ENCODE measurements at regions not wholly inside any gene's neighbourhood (a gene's known extent, or its start where the extent isn't known, plus 50 kb on each side); places are given as distances from the start of the nearest gene placed in this dataset.
"Not testable (repeated sequence)": the region's sequence is repeated elsewhere in the genome, so short reads cannot be mapped to it uniquely, and the experiment has no call there.

DNA sequence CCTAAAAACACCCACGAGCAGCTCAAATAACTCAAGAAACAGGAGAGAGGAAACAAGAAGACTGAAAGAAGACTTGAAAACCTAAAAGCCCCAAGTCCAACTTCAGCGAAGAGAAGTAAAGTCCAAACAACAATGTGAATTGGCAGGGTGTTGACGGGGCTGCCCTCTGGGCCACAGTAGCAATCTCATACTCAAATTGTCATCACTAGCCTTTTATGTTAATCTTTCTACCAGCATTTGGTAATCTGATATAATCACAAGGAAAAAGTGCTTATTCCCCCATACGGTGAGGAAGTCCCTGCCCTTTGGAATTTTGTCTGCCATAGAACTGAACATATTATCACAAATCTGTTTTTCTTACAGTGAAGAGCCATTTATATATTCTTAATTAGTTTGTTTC, 51.5 kb upstream of the IFNE start:
- no peak for DNase-seq

DNA sequence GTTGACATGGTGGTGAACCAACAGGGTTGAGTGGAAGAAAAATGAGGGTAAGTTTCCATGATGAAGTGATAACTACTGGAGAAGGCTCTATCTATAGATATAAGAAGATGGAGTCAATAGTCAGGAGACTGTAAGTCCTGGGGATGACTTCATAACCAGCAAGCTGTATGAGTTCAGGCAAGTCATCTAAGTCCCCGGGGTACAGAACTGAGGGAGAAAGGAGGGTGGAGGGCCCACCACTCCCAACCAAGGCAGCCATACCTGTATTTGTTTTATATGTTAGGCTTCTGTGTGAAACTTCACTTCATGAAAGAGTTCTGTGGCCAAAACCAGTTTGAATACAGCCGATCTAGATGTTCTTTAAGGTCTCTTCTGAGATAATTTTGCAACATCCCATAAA, 53.3 kb upstream of the IFNE start:
- DNase-seq, result no peak

DNA sequence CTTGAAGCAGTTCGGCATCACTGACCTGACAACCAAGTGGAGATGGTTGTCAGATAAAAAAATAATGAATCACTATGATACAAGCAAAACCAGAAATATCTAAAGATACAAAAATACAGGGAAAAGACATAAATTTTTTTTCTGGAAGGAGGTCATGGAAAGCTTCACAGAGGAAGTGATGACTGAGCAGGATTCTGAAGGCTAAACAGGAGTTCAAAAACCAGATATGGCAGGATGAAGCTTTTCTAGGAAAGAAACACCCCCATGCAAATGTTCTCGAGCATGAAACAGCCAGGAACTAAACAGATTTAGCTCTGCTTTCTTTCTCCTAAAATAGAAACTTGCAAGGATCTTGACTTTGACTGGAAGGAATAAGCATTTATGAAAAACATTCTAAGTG, 60.7 kb upstream of the IFNE start:
- no peak for DNase-seq

GRCh38 chr9:21543187-21543586, 61.1 kb upstream of the IFNE start:
- DNase-seq, result no peak

DNA sequence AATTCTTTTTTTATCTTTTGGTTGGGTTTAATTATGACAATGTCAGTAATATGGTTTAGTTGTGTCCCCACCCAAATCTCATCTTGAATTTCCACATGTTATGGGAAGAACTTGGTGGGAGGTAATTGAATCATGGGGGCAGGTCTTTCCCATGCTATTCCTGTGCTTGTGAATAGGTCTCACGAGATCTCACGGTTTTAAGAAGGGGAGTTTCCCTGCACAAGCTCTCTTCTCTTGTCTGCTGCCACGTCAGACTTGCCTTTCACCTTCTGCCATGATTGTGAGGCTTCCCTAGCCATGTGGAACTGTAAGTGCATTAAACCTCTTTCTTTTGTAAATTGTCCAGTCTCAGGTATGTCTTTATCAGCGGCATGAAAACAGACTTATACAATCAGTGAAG, 61.7 kb upstream of the IFNE start:
- not testable (repeated sequence) for DNase-seq

GRCh38 chr9:21546949-21547348, 64.8 kb upstream of the IFNE start:
- DNase-seq, result no peak

- DNase-seq, result no peak
Measured at GRCh38 chr9:21549251-21549765, 67.2 kb upstream of the IFNE start.

DNA sequence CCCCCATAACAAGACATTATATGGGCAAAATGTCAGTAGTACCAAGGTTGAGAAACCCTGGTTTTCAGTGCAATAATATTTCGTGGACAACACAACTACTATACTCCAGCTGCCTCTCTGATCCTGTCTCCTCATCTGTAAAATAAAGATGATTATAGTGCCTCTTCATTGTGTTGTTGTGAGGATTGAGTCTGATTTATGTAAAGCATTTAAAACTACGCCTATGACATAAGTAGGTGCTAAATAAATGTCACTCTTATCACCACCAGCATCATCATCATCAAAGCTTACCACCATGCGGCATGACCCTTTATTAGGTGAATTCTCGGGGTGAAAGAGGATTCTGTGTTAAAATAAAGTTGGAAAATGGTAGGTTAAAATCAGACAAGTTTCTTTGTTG, 67.8 kb upstream of the IFNE start:
- DNase-seq, result no peak

GRCh38 chr9:21550392-21550791, 68.3 kb upstream of the IFNE start:
- no peak for DNase-seq

GRCh38 chr9:21551401-21551800, 69.3 kb upstream of the IFNE start:
- no peak for DNase-seq

DNA sequence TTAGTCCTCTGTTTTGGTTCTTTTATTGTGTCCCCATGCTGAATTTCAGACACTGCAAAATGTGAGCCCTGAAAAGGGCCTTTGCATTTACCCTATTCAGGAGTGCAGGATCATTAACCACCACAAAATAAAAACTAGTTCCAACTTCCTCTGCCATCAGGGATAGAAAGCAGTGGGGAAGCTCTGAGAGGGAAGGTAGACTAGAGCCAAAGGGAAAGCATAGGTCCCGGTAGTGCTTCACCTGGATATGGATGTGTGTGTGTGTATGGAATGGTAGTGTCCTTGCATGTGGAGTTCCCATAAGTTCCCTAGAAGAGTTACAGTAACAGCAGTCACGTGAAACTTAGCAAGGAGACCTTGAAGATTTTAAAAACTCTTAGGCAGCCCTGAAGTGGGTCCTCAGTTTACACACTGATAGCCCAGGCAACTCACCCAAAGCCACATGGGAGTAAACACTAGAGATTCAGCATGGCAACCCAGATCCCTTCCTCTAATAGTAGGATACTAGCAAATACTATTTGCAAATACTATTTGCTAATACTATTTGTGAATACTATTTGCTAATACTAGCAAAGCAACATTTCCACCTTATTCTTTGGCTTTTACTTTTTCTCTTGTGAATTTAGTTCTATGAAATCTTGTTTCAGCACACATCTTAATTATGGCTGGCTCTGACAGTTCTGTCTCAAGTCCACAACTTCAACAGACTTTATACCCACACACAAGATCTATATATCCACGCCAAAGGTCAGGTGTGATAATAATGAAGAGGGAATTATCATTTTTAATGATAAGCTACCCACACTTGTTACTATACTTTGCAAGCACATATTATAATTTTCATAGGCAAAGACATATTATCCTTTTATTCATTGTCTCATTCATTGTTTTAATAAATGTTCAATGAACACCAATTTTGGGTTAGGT, 70.4 kb upstream of the IFNE start:
- DNase-seq, result no peak

DNA sequence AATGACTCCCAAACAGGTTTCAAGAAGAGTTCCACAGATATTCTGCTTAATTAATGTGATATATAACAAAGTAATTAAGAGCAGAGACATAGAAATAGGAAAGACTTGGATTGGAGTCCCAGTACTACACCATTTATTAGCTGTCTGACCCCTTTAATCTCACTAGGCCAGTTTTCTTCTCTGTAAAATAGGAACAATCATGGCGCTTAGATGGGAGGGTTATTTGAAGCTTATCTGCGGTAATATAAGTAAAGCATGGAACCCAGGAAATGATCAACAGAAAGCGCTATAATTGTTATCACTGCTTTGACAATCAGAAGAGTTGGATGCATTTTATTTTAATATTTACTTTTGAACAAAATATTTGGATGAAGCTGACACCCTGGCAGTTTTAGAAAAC, 71.3 kb upstream of the IFNE start:
- no peak for DNase-seq

DNA sequence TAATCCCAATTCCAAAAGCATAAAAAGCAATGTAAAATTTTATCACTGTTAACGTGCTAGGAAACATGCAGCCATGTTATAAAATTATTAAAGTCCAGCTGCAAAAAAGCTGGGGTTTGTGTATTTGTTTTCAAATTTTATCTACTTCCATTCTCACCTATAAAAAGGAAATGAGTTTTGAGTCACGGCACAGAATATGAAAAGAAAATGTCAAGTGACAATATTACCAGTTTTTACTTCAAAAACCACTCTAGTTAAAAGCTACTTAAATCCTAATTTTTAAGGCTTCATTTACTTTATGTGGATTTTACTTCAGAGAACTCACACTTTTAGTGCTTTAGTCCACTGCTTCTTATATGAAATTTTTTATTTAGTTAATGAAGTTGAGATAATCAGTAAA, 72.7 kb upstream of the IFNE start:
- DNase-seq, result no peak

GRCh38 chr9:21555911-21556310, 73.8 kb upstream of the IFNE start:
- no peak for DNase-seq

DNA sequence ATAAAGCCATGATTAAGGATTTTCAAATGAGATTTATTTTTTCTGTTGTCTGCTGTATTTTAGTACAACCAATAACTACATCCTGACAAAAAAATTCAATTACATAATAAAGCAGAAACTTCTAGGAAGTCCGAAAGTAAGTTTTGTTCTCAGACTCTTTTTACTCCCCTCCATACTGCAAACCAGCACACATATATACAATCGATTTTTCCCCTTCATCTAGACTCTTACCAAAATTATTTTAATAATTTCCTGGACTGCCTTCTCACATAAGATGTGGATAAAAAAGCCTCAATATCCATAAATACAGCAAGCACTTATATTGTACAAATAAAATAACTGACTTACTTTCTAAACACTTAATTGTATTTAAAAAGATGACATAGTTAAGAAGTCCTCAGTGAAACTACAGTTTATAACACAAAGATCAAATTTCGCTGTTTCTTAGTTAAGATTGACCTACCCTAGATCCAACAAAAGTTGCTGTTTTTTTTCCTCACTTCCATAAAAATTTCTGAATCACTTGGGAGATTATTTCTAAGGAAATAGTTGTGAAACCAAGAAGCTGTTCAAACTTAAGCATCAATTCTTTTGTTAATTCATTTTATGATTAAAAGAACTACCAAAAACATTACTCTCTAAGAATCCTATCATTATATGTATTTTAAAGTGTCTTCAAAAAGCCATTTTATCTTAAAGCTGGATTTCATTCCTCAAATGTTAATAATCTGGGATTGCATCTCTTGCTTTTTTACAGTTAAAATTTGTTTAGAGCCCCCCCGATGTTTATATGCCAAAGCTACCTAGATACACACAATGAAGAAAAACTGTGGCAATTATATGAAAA, 74.7 kb upstream of the IFNE start:
- no peak for DNase-seq

DNA sequence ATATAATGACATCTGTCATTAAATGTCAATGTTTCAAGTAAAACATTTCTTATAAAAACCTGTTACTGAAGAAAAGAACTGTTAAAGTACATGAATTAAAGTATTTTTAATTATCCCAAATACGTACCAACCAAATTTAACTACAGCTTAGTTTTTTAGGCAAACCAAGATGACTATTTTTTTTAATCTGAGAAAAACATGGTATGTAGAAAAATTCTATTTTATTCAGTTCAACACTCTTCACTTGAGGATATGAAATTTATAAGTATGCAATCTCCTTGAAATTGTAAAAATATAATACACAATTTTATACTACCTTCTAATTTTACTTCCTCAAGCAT, 75.3 kb upstream of the IFNE start:
- no peak for DNase-seq

GRCh38 chr9:21558079-21558478, 76.0 kb upstream of the IFNE start:
- no peak for DNase-seq

GRCh38 chr9:21558615-21559401, 76.7 kb upstream of the IFNE start:
- no peak for DNase-seq

DNA sequence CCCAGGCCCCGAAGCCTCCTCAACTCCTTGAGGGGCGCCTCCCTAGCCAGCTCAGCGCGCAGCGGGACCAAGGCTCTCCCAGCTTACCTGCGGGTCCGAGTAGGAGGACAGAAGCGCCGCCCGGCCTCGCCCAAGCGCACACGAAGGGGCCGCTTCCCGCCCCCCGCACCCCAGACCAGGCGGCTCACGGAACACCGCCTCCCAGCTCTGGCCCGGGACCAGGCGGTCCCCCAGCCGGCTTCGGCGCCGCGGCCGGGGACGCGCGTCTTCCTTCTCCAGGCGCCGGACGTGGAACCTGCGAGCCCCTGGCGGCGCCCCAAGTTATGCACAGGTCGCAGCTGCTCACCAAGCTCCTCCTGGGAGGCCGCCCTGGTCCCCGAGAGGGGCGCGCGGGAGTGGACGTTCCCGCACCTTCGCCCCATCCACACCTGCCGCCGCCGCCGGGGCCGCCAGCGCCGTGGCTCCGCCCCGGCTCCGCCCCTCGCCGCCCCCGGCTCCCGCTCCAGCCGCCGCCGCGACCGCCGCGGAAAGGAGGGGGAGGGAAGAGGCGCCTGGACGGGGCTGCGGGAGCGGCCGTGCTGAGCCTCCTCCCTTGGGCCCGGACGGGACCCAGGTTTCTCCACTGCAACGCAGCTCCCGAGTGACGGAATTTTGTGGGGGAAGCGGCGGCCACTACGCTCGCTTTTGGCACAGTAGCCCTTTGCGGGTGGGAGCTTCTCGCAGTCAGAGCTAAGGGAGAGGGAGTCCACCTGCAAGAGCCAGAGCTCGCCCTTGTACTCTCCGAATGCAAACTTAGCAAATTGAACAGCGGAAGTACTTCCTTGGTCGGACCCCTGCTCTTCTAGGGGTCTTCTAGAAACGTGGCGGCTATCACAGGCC, 77.5 kb upstream of the IFNE start:
- DNase-seq, result no peak

DNA sequence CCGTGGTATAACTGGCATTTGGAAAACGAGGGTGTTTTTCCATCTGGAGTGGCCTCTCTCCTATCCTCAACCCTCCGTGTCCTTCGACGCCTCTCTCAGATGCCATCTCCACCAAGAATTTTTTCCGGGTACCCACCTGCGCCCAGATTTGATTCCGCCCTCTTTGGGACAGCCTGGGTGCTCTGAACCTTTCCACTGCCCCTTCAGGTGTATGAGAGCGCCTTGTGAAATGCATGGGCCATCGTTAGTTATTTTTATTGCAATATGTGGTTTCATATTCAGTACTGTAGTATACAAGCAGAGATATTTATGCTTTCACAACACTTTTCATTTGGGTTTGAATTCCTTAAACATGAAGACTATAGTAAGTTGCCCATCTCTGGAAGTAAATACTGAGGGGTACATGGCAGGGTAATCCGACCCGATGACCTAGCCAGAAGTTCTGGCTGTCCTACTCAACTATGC, 78.2 kb upstream of the IFNE start:
- no peak for DNase-seq

DNA sequence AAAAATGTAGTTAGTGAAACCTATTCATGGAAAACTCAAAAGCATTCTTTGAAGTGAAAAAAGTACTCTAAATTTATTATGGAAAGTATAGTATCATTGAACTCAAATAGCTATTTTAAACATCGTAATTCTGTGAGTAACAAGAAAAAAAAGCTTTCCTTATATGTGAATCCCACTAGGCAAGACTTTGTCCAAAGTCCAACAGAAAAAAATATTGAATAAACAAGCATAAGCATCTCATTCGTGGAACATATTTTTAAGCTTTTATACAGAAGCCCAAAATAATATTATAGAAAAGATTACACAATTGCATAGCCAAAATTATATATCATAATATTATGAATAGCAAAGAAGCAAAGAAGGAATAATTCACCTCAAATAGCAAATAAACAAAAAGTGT, 79.4 kb upstream of the IFNE start:
- no peak for DNase-seq

DNA sequence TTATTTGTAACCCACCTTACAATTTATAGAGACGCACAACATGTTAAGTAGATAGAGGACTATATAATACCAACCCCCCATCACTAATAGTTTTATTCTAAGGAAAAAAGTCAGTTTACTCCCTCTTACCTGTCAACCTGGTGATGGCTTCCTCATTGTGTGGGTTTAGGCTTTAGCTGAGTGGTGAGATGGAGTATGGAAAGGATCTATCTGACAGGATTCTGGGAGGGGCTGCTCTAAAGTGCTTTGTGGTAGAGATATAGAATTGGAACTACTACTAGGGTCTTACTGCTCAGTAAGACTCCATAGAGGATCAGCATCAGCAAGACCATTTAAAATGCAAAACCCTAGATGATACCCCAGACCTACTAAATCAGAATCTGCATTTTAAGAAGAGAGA, 82.1 kb upstream of the IFNE start:
- DNase-seq, result no peak
